ENCODE measurements at regions not wholly inside any gene's neighbourhood (a gene's known extent, or its start where the extent isn't known, plus 50 kb on each side); places are given as distances from the start of the nearest gene placed in this dataset.

DNA sequence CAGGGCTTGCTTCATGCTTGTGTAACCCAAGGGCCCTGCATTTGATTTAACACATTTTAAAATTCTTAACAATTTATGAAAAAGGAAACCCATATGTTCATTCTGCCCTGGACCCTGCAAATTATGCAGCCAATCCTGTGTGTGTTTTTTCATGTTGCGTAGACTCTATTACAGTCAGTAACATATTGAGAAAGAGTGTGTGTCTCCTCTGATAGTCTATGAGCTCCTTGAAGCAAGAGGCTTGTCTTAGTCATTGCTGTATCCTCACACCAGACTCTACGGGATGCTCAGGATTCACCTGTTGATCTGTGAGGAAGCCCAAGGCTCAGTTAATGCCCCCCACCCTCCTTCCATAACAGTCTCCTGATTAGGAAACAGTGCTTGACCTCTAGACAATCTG, 177.3 kb upstream of the DMAC1 start:
- TF ChIP-seq, protein P1, sequence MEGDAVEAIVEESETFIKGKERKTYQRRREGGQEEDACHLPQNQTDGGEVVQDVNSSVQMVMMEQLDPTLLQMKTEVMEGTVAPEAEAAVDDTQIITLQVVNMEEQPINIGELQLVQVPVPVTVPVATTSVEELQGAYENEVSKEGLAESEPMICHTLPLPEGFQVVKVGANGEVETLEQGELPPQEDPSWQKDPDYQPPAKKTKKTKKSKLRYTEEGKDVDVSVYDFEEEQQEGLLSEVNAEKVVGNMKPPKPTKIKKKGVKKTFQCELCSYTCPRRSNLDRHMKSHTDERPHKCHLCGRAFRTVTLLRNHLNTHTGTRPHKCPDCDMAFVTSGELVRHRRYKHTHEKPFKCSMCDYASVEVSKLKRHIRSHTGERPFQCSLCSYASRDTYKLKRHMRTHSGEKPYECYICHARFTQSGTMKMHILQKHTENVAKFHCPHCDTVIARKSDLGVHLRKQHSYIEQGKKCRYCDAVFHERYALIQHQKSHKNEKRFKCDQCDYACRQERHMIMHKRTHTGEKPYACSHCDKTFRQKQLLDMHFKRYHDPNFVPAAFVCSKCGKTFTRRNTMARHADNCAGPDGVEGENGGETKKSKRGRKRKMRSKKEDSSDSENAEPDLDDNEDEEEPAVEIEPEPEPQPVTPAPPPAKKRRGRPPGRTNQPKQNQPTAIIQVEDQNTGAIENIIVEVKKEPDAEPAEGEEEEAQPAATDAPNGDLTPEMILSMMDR (conservative IDR thresholded peaks at IDR 0.05 in 1 of 2, IDR thresholded peaks at IDR 0.05 in 1 of 2; ENCODE audit: low read depth in 1 of 2, low read length in 2 of 2), result no peak
- TF ChIP-seq EZH2 (IDR thresholded peaks at IDR 0.05; ENCODE audit: low read length, missing control alignments), result no peak
